ENCODE measurements at regions not wholly inside any gene's neighbourhood (a gene's known extent, or its start where the extent isn't known, plus 50 kb on each side); places are given as distances from the start of the nearest gene placed in this dataset.

DNA sequence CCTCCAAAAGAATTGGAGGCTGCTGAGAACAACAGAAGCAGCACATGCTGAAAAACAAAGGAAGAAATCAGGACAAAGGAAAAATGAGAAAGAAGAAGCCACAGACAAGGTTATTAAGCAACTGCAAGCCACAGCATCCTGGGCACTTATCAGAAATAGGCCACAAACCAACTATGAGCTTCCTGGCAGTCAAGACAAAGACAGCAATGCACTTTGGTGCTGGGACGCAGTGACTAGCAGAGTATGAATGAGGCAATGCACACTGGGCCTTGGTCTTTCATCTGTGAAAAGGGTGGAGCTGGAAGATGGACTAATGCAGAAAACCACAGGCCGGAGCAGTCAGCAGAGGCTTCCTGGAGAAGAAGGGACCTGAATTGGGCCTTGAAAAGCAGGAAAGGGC lies 56.0 kb upstream of the LINGO1 start:
- TF ChIP-seq POLR2AphosphoS5 (IDR thresholded peaks at IDR 0.05) (no peak), POLR2A (IDR thresholded peaks at IDR 0.05) (no peak)
